ENCODE measurements at regions not wholly inside any gene's neighbourhood (a gene's known extent, or its start where the extent isn't known, plus 50 kb on each side); places are given as distances from the start of the nearest gene placed in this dataset.

GRCh38 chr1:221886743-221887414 lies 145.0 kb upstream of the DUSP10 start:
- no peak for TF ChIP-seq EZH2 (IDR thresholded peaks at IDR 0.05; ENCODE audit: insufficient read depth, poor library complexity, severe bottlenecking)
- TF ChIP-seq EZH2phosphoT487 (IDR thresholded peaks at IDR 0.05; ENCODE audit: insufficient read depth, low read depth) = no peak

Data from GM23248 (cell line).